ENCODE measurements at regions not wholly inside any gene's neighbourhood (a gene's known extent, or its start where the extent isn't known, plus 50 kb on each side); places are given as distances from the start of the nearest gene placed in this dataset.

GRCh38 chr10:118458957-118459641, 117.0 kb upstream of the FAM204A start:
- no peak overlapping the region for H3K4me3 ChIP-seq (ENCODE audit: low read depth, low read length)
- no peak for TF ChIP-seq CTCF (IDR thresholded peaks at IDR 0.05; ENCODE audit: low read depth, low read length)
- TF ChIP-seq, protein P1, sequence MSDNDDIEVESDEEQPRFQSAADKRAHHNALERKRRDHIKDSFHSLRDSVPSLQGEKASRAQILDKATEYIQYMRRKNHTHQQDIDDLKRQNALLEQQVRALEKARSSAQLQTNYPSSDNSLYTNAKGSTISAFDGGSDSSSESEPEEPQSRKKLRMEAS (IDR thresholded peaks at IDR 0.05; ENCODE audit: low read depth, low read length) = no peak
- TF ChIP-seq POLR2A (IDR thresholded peaks at IDR 0.05; ENCODE audit: extremely low read depth, insufficient read length) = no peak
- no peak for TF ChIP-seq MYC (IDR thresholded peaks at IDR 0.05; ENCODE audit: low read depth, low read length)
- no peak for DNase-seq (ENCODE audit: low read depth)

GRCh38 chr10:118457824-118458428, 115.8 kb upstream of the FAM204A start:
- no peak overlapping the region for H3K4me3 ChIP-seq (ENCODE audit: low read depth, low read length)
- no peak for DNase-seq (ENCODE audit: low read depth)
- no peak for TF ChIP-seq POLR2A (IDR thresholded peaks at IDR 0.05; ENCODE audit: extremely low read depth, insufficient read length)
- no peak for TF ChIP-seq MYC (IDR thresholded peaks at IDR 0.05; ENCODE audit: low read depth, low read length)
- TF ChIP-seq, protein P1 (IDR thresholded peaks at IDR 0.05; ENCODE audit: low read depth, low read length) = no peak
- TF ChIP-seq CTCF (IDR thresholded peaks at IDR 0.05; ENCODE audit: low read depth, low read length) = no peak

GRCh38 chr10:118455181-118455695, 113.1 kb upstream of the FAM204A start:
- no peak overlapping the region for H3K4me3 ChIP-seq (ENCODE audit: low read depth, low read length)
- TF ChIP-seq MYC (IDR thresholded peaks at IDR 0.05; ENCODE audit: low read depth, low read length) (no peak), POLR2A (IDR thresholded peaks at IDR 0.05; ENCODE audit: extremely low read depth, insufficient read length) (no peak), CTCF (IDR thresholded peaks at IDR 0.05; ENCODE audit: low read depth, low read length) (no peak)
- TF ChIP-seq, protein P1 (IDR thresholded peaks at IDR 0.05; ENCODE audit: low read depth, low read length) = no peak
- DNase-seq (ENCODE audit: low read depth) = no peak

DNA sequence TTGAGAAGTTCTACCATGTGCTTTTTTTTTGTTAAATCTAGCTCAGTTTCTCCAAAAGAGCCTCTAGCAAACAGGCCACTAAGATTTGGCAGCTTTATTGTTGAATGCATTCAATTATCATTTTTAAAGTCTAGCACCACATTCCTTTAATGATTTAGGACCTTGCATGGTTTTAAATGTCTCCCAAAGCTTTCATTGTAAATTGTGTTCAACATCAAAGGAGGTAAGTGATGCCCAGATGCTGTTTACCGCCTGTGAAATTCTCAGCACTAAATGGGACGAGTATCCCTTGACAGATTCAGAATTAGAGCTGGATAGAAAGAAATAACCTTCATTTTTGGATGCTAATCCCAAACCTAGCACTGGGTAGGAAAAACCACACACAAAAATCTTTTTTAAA, 112.1 kb upstream of the FAM204A start:
- no peak for DNase-seq (ENCODE audit: low read depth)
- TF ChIP-seq MYC (IDR thresholded peaks at IDR 0.05; ENCODE audit: low read depth, low read length) (no peak), CTCF (IDR thresholded peaks at IDR 0.05; ENCODE audit: low read depth, low read length) (no peak), POLR2A (IDR thresholded peaks at IDR 0.05; ENCODE audit: extremely low read depth, insufficient read length) (no peak)
- TF ChIP-seq, protein P1 (IDR thresholded peaks at IDR 0.05; ENCODE audit: low read depth, low read length) = no peak
- no peak overlapping the region for H3K4me3 ChIP-seq (ENCODE audit: low read depth, low read length)

DNA sequence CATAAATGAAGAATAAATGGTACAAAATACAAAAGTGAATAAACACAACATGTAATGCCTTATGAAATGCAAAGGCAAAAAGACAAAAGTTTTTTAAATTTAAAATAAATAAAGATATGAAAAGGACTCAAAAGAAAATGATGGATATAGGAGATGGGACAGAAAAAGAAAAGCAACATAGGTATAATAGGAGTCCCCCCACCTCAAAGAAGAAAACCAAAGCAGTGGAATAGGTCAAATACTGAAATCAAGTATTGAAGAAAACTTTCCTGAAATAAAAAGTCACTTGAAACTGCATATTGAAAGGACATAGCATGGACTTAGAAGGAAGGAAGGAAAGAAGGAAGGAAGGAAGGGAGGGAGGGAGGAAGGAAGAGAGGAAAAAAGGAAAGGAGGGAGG, 110.0 kb upstream of the FAM204A start:
- TF ChIP-seq CTCF (IDR thresholded peaks at IDR 0.05; ENCODE audit: low read depth, low read length) (no peak), MYC (IDR thresholded peaks at IDR 0.05; ENCODE audit: low read depth, low read length) (no peak)
- TF ChIP-seq, protein P1 (IDR thresholded peaks at IDR 0.05; ENCODE audit: low read depth, low read length) = no peak
- H3K4me3 ChIP-seq (ENCODE audit: low read depth, low read length) = no peak overlapping the region

More for the DNA sequence above, 110.0 kb upstream of the FAM204A start:
- DNase-seq (ENCODE audit: low read depth) = no peak
